GM18870 (cell line): ENCODE measurements at regions not wholly inside any gene's neighbourhood (a gene's known extent, or its start where the extent isn't known, plus 50 kb on each side); places are given as distances from the start of the nearest gene placed in this dataset.
"Not testable (repeated sequence)": the region's sequence is repeated elsewhere in the genome, so short reads cannot be mapped to it uniquely, and the experiment has no call there.

ENCODE experiments used
- ATAC-seq: cut with Tn5 transposase; IDR thresholded peaks from one replicate; pipeline ENCODE4 v1.9.1; 2021; ENCODE audit warnings: moderate library complexity; ENCODE audit not compliant: unreplicated experiment

DNA sequence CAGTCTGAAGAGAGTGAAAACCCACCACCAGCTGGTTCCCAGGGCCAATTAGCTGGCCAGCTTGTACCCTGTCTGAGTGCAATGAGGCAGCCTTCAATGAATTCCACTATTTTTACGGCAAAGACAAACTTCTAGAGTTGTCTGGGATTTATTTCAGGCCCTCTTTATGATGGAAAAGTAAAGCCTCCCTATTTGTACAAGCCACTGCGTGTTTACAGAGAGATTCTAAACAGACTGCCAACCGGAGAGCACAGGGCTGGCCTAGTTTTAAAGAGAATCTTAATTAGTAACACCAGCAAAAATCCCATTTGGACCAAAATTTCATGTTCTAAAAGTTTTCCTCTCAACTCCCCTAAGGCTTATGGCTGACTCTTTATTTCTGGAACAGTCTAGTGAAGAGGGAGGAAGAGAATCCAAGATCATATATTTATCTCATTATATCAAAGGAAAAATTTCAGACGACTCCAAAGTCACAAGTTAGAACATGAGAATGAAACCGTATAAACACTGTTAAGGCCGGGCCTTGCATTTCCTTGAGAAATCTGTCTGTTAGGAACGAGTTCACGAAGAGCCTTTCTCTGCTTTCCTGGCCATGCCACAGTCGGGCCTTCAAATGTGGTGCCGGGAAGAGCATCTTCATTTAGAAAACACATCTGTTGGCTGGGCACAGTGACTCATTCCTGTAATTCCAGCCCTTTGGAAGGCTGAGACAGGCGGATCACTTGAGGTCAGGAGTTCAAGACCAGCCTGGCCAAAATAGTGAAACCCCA, 724.6 kb upstream of the NRP1 start:
- ATAC-seq = no peak

DNA sequence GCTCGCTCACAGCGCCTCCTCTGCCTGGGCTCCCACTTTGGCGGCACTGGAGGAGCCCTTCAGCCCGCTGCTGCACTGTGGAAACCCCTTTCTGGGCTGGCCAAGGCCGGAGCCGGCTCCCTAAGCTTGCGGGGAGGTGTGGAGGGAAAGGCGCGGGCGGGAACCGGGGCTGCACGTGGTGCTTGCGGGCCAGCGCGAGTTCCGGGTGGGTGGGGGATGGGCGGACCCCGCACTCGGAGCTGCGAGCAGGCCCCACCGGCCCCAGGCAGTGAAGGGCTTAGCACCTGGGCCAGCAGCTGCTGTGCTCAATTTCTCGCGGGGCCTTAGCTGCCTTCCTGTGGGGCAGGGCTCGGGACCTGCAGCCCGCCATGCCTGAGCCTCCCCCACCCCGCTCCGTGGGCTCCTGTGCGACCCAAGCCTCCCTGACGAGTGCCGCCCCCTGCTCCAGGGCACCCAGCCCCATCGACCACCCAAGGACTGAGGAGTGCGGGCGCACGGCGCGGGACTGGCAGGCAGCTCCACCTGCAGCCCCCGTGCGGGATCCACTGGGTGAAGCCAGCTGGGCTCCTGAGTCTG, 721.0 kb upstream of the NRP1 start:
- ATAC-seq = not testable (repeated sequence)

DNA sequence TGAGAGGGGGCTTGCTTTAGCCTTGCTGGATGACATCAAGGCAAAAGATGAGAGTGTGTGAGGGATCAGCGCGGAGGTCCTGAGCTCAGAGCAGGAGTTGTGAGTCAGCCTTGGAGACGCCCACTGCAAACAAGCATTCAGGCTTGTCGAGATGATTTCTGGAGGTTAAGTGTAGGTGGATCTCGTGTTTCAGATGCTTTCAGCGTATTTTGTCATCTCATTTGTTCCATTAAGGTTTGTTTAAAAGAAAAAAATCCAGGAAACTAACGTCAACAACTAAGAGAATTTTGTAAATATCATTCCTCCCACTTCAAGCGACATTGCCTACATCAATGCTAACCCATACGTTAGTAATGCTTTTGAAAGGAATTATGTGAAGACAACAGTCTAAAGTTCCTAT, 715.4 kb upstream of the NRP1 start:
- no peak for ATAC-seq

DNA sequence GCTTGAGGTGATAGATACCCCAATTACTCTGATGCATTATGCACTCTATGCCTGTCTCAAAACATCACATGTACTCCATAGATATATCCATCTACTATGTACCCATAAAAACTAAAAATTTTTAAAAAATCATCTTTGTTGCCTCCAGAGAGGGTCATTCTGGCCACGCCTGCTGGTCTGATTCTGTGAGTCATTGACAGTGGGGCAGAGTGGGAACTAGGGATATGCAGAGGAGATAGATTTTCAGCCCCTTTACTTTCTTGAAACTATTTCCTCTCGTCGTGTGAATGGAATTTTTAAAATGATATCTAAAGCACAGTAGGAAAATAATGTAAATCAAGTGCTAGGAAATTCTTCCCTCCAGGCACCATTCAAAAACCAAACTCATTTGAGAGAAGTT, 715.0 kb upstream of the NRP1 start:
- no peak for ATAC-seq

DNA sequence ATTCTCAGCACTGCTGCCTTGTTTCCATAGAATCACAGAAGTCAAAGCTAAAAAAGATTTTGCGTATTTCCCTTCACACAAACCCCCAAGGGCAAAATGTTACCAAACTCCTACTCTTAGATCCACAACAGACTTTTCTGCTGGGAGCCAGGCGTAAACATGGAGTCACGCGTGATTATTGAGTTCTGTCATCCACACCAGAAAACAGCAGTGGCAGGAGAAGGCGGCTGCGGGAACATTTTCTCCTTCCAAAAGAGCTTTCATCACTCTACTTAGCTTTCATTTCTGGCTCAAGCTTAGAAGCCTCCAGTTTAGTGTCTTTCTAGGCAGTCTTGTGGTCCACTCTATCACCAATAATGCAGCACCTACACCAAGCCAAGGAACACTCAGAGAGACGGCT, 712.9 kb upstream of the NRP1 start:
- no peak for ATAC-seq

DNA sequence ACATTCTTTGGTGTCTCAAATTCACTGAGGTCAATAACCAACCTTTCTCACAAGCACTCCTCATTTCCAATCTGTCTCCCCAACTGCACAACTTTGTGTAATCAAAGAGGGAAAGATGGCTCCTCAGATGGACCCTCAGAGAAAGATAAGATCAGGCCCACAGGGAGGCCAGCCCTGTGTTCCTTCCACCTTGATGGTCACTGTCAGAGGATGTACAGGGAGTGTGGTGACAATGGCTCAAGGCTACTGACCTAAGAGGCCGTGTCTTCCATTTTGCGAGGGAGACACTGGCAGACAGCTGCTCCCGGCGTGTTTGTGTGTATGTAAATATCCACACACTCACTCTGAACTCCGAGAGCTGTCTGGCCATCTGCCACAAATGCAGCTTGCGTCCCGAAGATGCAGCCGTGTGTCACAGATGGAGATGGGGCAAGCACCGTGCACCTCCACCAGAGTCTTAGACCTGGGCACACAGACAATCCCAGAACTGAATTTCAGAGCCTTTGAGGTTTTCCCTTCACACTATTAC, 712.1 kb upstream of the NRP1 start:
- ATAC-seq = no peak

DNA sequence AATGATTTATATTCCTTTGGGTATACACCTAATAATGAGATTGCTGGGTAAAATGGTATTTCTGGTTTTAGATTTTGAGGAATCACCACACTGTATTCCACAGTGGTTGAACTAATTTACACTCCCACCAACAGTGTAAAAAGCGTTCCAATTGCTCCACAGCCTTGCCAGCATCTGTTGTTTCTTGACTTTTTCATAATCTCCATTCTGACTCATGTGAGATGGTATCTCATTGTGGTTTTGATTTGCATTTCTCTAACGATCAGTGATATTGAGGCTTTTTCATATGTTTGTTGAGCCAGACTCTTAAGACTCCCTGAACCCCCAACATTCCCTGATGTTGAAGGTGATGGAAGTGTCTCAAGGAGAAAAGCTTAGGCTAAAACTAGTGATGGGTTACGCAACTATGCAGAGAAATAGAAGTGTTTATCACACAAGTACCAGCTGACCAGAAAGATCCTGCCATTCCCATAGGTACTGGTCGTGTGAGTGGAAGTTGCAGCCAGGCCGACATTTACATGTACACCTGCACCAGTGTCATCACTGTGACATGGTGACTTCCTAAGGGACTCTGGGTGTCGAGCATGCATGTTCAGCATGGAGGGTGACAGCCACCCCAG, 711.2 kb upstream of the NRP1 start:
- ATAC-seq = no peak

DNA sequence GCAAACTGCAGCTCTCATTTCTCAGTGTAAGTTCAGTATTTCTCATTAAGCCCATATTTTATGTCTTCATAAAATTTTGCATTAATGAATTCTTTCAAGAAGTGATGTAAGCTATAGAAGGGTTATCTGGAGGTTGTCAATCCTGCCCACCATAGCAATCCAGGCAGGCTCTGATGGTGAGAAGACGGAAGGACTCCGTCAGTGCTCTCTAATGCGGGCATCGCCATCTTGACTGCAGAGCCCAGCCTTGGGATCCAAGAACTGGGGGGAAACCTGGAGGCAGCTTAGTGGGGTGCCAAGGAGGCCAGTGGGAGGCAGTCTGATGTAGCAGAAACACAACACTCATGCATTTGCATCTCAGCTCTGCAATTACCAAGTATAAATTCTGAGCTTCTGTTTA, 707.4 kb upstream of the NRP1 start:
- ATAC-seq = no peak

DNA sequence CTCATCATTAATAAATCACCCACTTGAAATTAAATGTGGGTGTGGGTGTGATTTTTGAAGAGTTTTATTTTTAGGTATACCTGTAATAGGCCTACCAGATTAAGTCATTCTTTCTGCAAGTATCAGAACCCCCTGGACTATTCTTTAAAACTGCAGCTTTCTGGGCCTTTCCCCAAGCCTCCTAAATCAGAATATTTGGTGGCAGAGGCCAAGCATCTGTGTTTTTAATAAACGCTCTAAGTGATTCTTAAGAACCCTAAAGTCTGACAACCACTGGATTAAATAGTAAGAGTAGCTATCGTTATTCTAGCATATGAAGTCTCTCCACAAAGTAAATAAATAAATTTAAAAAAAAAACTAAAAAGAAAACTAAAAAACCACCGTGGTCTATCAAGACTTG, 703.0 kb upstream of the NRP1 start:
- ATAC-seq = no peak

DNA sequence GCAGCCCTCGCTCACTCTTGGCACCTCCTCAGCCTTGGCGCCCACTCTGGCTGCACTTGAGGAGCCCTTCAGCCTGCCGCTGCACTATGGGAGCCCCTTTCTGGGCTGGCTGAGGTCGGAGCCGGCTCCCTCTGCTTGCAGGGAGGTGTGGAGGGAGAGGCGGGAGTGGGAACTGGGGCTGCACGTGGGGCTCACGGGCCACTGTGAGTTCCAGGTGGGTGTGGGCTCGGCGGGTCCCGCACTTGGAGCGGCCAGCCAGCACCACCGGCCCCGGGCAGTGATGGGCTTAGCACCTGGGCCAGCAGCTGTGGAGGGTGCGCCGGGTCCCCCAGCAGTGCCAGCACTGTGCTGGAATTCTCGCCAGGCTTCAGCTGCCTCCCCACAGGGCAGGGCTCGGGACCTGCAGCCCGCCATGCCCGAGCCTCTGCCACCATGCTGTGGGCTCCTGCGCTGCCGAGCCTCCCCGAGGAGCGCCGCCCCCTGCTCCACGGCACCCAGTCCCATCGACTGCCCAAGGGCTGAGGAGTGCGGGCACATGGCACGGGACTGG, 700.8 kb upstream of the NRP1 start:
- ATAC-seq = not testable (repeated sequence)

DNA sequence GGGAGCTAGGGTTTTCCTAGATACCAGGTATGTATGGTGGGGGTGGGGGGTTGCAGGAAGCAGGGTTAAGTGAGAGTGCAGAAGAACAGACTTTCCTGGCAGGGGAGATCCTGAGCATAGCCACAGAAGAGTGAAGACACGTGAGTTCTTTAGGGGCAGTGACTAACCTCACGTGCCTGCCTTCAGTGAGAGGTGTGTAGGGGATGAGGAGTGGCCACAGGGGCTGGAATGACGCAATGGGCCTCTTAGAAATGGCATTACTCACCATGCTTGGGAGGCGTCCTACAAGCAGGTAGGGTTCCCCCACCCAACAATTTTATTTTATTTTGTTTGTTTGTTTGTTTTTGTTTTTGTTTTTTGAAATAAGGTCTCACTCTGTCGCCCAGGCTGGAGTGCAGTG, 698.6 kb upstream of the NRP1 start:
- no peak for ATAC-seq

DNA sequence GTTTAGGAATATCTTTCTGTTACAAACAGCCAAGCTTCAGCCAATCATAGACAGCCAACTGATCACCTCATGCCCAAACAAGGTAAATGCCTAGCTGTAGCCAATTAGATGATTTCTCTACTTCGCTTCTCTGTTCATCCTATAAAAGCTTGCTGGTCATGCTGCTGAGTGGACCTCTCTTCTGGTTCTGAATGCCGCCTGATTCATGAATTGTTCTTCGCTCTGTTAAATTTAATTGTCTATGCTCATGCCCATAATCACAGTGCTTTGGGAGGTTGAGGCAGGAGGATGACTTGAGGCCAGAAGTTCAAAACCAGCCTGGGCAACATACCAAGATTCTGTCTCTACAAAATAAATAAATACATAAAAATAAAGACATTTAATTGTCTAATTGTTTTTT, 698.1 kb upstream of the NRP1 start:
- ATAC-seq = no peak

DNA sequence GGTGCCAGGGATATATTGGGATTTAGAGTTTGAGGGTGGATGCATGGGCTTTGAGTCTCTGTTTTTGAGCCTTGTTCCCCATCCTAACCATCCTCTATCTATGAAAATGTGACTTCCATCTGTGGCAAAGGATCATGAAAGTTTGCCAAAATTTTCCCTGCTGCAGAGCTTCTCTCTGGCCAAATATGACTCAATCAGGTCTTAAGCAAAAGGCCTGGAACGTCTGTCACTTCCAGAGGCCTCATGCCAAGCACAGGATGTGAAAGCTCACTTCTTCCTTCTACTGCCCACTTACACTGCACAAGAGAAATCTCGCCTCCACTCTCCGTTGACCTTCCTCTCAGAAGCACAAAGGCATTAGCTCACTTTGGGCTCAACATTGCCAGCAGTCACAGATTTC, 696.9 kb upstream of the NRP1 start:
- ATAC-seq = no peak

DNA sequence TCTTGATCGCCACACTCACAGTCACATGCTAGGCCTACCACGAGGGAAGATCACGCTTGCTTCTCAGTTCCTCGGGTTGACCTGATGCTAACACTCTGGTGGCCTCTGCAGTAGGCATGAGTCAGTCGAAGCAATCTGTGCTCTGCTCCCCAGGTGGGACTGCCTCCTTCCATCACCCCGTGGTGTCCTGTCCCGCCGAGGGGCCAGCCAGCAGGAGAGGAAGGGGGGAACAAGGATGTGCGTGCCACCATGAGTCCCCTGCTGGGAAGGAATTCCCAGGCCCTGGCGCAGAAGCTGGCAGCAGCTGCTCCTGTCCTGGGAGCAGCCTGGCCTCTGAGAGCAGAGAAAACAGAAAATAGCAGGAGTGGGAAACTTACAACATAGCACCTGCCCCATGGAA, 695.0 kb upstream of the NRP1 start:
- no peak for ATAC-seq

DNA sequence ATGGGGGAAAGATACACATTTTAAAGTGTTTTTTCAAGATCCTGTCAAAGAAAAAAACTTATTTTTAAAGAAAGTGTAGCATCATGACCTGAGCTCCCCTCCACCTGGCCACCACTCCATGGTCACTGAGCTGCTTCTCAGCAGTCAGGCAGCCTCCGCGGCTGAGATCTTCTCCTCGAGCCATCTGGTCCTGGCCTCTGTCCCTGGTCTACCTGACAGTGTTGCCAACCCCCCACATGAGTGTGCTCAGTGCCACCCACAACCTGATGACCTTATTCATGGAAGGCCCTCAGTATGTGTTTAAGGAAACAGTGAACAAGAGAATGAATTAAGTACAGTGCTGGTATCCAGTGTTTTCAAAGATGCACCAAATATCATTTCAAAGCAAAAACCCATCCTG, 694.5 kb upstream of the NRP1 start:
- no peak for ATAC-seq

DNA sequence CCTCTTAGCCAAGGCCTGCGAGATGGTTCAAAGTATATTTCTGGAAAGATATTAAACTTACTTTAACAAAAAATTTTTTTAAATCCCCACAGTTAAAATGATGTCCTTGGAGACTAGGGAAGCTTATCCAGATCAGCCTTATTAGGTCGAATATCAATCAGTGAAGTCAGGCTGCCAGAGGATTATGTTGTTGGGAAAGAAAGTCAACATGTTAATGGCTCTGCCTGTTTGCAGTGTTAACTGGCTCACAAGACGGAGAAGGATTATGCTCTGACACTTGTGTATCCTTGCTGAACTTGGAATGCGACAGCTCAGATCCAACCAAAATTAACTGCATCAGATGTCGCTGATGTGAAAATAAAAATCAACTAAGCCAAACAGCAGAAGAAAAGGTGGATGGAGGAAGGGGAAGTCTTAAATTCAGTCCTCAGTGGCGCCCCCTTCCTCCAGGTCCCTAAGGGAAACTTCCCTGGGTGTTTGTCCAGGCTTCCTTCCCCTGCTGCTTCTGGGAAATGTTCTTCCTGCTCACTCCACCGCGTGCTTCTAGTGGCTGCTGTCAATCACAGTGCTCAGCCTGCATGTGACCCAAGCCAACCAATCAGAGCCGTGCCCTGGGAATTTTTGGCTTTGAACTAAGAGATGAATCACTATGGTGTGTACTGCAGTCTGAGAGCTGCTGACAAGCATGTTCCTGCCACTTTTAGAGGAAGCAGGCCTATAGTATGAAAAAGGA, 690.4 kb upstream of the NRP1 start:
- no peak for ATAC-seq

DNA sequence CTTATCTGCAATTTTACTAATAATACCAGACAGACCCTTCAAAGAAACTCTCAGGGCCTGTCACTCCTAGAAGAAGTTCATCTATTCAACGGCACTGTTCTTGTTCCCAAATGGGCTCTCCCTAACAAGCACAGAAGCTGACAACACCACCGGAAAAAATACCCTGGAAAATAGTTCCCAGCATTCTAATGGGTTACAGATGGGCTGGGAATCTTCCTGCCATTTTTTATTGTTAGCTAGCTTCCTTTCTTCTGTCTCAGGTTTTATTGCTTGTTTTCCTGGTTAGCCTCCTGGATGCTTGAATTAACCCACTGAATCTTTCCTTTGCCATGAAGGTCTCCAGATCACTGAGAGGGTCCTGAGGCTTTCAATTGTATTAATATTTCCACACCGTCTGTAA, 689.8 kb upstream of the NRP1 start:
- ATAC-seq = no peak

DNA sequence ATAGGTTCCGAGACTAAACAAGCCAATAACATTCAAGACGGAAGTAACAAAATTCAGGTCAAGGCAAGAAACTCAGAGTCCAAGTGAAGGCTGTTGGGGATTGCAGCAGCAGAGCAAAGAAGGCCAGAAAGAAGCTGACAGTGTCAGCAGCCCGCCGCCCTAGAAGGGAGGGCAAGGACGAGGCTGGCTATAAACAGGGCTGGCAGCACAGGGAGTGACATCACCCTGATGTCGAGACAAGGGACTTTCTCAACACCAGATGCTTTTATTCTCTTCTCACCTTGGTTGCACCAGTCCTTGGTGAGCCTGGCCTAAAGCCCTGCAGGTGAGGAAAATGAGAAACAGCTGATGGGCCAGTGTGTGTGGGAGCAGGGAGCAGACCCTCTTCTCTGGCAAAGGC, 687.7 kb upstream of the NRP1 start:
- no peak for ATAC-seq

DNA sequence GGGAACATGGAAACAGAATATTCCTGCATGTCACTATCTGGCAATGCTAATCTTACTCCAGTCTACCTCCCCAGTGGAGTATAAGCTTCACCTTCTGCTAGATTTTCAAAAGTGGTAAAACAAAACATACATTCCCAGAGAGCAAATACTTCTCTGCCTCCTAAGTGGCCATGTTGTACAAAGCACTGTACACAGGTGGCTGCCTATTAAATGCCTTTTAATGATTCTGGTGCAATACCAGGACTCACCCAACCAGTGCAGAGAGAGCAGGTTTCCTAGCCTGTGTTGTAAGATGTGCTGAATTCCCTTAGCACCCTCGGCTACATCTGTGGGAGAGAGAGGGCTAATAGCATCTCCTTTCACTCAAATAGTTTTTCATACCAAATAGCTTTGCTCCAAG, 684.3 kb upstream of the NRP1 start:
- ATAC-seq = no peak

DNA sequence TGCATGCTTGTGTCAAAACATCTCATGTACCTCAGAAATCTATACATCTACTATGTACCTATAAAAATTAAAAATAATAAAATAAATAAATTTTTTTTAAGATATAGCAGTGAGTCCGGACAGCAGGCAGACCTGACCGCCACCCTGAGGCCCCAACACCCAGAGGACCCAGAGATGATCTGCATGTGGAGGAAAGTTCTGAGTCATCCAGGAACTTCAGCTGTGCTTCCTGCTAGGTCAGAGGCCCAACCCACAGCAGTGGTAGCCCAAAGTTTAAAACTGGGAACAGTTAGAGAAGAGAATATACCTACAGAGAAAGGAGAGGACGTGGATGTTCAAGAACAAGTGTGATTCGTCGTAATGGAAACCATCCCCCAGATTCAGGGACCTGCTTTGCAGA, 683.7 kb upstream of the NRP1 start:
- ATAC-seq = no peak

DNA sequence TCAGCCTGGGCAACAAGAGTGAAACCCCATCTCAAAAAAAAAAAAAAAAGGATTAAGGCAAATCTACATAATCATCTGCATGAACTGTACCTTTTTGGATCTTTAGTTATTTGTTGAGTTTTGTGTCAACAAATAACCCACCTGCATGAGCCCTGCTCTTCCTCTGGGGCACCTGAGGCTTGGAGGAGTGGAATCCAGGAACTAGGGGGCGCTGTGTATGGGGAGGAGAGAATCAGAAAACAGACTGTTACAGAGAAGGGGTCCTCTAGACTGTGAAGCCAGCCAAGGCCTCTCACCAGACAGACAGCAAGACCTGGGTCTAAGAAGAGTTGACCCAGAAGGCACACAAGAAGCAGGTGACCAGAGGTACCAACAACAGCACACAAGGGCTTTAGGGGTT, 682.8 kb upstream of the NRP1 start:
- no peak for ATAC-seq
